Activated CD4-positive, alpha-beta T cell treated with anti-CD3 and anti-CD28 coated beads, Interleukin-10, Interleukin-2, amounts not matched to agents 100 ng/mL and 50 ng/mL, durations not matched to agents 16 hours and 8 hours (primary cell): ENCODE measurements at regions not wholly inside any gene's neighbourhood (a gene's known extent, or its start where the extent isn't known, plus 50 kb on each side); places are given as distances from the start of the nearest gene placed in this dataset.
"Not testable (repeated sequence)": the region's sequence is repeated elsewhere in the genome, so short reads cannot be mapped to it uniquely, and the experiment has no call there.

Source experiments
- DNase-seq: peaks from one replicate; pipeline ENCODE4 v3.0.0-alpha.2; 2020

- DNase-seq: no peak
Observed at GRCh38 chr10:28996345-28996744, 292.5 kb upstream of the LYZL1 start.

- no peak for DNase-seq
Observed at GRCh38 chr10:28996947-28997551, 291.8 kb upstream of the LYZL1 start.

- no peak for DNase-seq
Observed at GRCh38 chr10:28997734-28998133, 291.1 kb upstream of the LYZL1 start.

GRCh38 chr10:29001801-29002200 is 287.1 kb upstream of the LYZL1 start:
- DNase-seq: no peak

- DNase-seq: not testable (repeated sequence)
Observed at GRCh38 chr10:29003014-29003413, 285.9 kb upstream of the LYZL1 start.

GRCh38 chr10:29005988-29006387 is 282.9 kb upstream of the LYZL1 start:
- DNase-seq: no peak

GRCh38 chr10:29007370-29007747 is 281.5 kb upstream of the LYZL1 start:
- DNase-seq: no peak

GRCh38 chr10:29007748-29008610 is 280.9 kb upstream of the LYZL1 start:
- DNase-seq: no peak

GRCh38 chr10:29009464-29009863 is 279.4 kb upstream of the LYZL1 start:
- DNase-seq: no peak

GRCh38 chr10:29011516-29011915 is 277.4 kb upstream of the LYZL1 start:
- no peak for DNase-seq

GRCh38 chr10:29012926-29013554 is 275.8 kb upstream of the LYZL1 start:
- no peak for DNase-seq

GRCh38 chr10:29021591-29021990 is 267.3 kb upstream of the LYZL1 start:
- DNase-seq: no peak

GRCh38 chr10:29022513-29022912 is 266.4 kb upstream of the LYZL1 start:
- DNase-seq: no peak

- no peak for DNase-seq
Observed at GRCh38 chr10:29023678-29024077, 265.2 kb upstream of the LYZL1 start.

- no peak for DNase-seq
Observed at GRCh38 chr10:29026065-29026797, 262.6 kb upstream of the LYZL1 start.

GRCh38 chr10:29026802-29027580 is 261.9 kb upstream of the LYZL1 start:
- DNase-seq: no peak

GRCh38 chr10:29028486-29028885 is 260.4 kb upstream of the LYZL1 start:
- DNase-seq: no peak

GRCh38 chr10:29030900-29031299 is 258.0 kb upstream of the LYZL1 start:
- no peak for DNase-seq

- DNase-seq: no peak
Observed at GRCh38 chr10:29032169-29032568, 256.7 kb upstream of the LYZL1 start.

- no peak for DNase-seq
Observed at GRCh38 chr10:29033311-29033940, 255.4 kb upstream of the LYZL1 start.

GRCh38 chr10:29034592-29034991 is 254.3 kb upstream of the LYZL1 start:
- DNase-seq: no peak

GRCh38 chr10:29035721-29036120 is 253.1 kb upstream of the LYZL1 start:
- DNase-seq: no peak
